Gastroesophageal sphincter (tissue), 4 donors: ENCODE measurements at regions not wholly inside any gene's neighbourhood (a gene's known extent, or its start where the extent isn't known, plus 50 kb on each side); places are given as distances from the start of the nearest gene placed in this dataset.

ENCODE experiments used
- ATAC-seq: fragments of 150-250 bp; one replicate; pipeline ENCODE4 v1.9.1; 2016; ENCODE audit warnings: mild to moderate bottlenecking, moderate library complexity
- H3K27ac ChIP-seq, 4 donors: fragments of 200-600 bp; sonication (generic) in 3 of 4; 1 replicate in 3 of 4; 2 replicates in 1 of 4; pipeline ENCODE4 v1.5.1; 2016 to 2019
- H3K27me3 ChIP-seq: fragments of 200-600 bp; sonication (generic); one replicate; pipeline ENCODE4 v1.5.1; 2019
- H3K36me3 ChIP-seq, 2 donors: fragments of 200-600 bp; sonication (generic); one replicate each; pipeline ENCODE4 v1.5.1; 2019; ENCODE audit warnings: control low read depth in 1 of 2
- H3K4me1 ChIP-seq, 3 donors: fragments of 200-600 bp; sonication (generic); 1 replicate in 2 of 3; 2 replicates in 1 of 3; pipeline ENCODE4 v1.5.1; 2016 to 2019; ENCODE audit warnings: control low read depth in 2 of 3
- H3K4me3 ChIP-seq, 2 donors: fragments of 200-600 bp; sonication (generic); one replicate each; pipeline ENCODE4 v1.5.1; 2019; ENCODE audit warnings: mild to moderate bottlenecking in 1 of 2, moderate library complexity in 1 of 2
- H3K9me3 ChIP-seq, 3 donors: fragments of 200-600 bp; sonication (generic); one replicate each; pipeline ENCODE4 v1.5.1; 2017 to 2019; ENCODE audit warnings: control low read depth in 2 of 3
- EP300 ChIP-seq: sonication (generic); formaldehyde crosslinking; IDR thresholded peaks from one replicate; pipeline ENCODE4 v1.6.1; 2017; ENCODE audit warnings: antibody characterized with exemption, mild to moderate bottlenecking
- POLR2A ChIP-seq, 2 donors: fragments of 450-650 bp; IDR thresholded peaks; one replicate each; pipeline ENCODE4 v1.6.1; 2017; ENCODE audit warnings: antibody characterized with exemption in 2 of 2, mild to moderate bottlenecking in 2 of 2, moderate library complexity in 1 of 2
- POLR2AphosphoS5 ChIP-seq: sonication (generic); formaldehyde crosslinking; IDR thresholded peaks from one replicate; pipeline ENCODE4 v1.6.1; 2017; ENCODE audit warnings: antibody characterized with exemption
- WGBS, 2 donors: methylation state at CpG; one replicate each; pipeline ENCODE4 v1.1.5; 2018; ENCODE audit warnings: low coverage in 1 of 2; 5-methylcytosine and 5-hydroxymethylcytosine counted together
- TF ChIP-seq, protein P1 (sequence below), 4 experiments: fragments of 200-600 bp in 2 of 4; fragments of 450-650 bp in 2 of 4; sonication (generic) in 1 of 4; IDR thresholded peaks; one replicate each; pipeline ENCODE4 v1.5.1; 2017 to 2019; ENCODE audit warnings: antibody characterized with exemption in 4 of 4, mild to moderate bottlenecking in 2 of 4, moderate library complexity in 2 of 4

GRCh38 chr5:39740404-39740803 is 315.6 kb upstream of the DAB2 start:
- no peak for ATAC-seq
- no peak overlapping the region for H3K27ac ChIP-seq
- WGBS, 2 donors: 92 to 97% methylated on average over 6 to 9 of the region's 15 CpGs
- TF ChIP-seq EP300 (no peak), POLR2A (IDR thresholded peaks at IDR 0.05) (no peak), POLR2AphosphoS5 (no peak)
- TF ChIP-seq, protein P1, sequence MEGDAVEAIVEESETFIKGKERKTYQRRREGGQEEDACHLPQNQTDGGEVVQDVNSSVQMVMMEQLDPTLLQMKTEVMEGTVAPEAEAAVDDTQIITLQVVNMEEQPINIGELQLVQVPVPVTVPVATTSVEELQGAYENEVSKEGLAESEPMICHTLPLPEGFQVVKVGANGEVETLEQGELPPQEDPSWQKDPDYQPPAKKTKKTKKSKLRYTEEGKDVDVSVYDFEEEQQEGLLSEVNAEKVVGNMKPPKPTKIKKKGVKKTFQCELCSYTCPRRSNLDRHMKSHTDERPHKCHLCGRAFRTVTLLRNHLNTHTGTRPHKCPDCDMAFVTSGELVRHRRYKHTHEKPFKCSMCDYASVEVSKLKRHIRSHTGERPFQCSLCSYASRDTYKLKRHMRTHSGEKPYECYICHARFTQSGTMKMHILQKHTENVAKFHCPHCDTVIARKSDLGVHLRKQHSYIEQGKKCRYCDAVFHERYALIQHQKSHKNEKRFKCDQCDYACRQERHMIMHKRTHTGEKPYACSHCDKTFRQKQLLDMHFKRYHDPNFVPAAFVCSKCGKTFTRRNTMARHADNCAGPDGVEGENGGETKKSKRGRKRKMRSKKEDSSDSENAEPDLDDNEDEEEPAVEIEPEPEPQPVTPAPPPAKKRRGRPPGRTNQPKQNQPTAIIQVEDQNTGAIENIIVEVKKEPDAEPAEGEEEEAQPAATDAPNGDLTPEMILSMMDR (IDR thresholded peaks at IDR 0.05): no peak
- no peaks in the 10 kb centered on the region for H3K36me3 ChIP-seq
- no peak overlapping the region for H3K4me3 ChIP-seq
- H3K4me1 ChIP-seq: no peaks in the 10 kb centered on the region
- no peaks in the 10 kb centered on the region for H3K27me3 ChIP-seq
- no peaks in the 10 kb centered on the region for H3K9me3 ChIP-seq

DNA sequence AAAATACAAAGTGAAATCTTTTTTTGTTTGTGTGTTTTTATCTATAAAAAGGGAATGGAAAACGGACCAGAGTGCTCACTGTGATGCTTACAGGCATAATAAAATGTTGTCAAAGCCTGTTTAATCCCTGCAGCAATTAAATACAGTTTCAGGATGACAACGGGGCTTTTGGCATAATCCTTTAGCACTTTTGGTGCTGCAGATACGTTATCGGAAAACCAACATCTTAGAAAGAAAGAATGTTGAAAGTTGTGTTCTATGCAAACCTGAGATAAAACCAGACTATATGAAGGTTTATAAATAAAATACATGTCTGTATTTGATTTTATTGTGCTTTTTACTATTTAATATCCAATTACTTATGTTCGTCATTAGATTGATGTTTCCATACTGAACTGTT is 307.4 kb upstream of the DAB2 start:
- Histone ChIP-seq H3K4me3 (no peak overlapping the region), H3K9me3 (no peaks in the 10 kb centered on the region), H3K36me3 (no peaks in the 10 kb centered on the region), H3K27ac (no peak overlapping the region), H3K4me1 (no peaks in the 10 kb centered on the region), H3K27me3 (no peaks in the 10 kb centered on the region)
- TF ChIP-seq EP300: no peak
- no peak for ATAC-seq
- WGBS, 2 donors: 82 to 93% methylated on average over 4 to 5 of the region's 5 CpGs

GRCh38 chr5:39730699-39731098 is 305.9 kb upstream of the DAB2 start:
- H3K4me1 ChIP-seq: no peaks in the 10 kb centered on the region
- H3K9me3 ChIP-seq: no peaks in the 10 kb centered on the region
- H3K27me3 ChIP-seq: no peaks in the 10 kb centered on the region
- no peak overlapping the region for H3K4me3 ChIP-seq
- 84 to 100% methylated on average over 1 of the region's 1 CpG for WGBS, 2 donors
- no peak for TF ChIP-seq EP300
- TF ChIP-seq, protein P1 (IDR thresholded peaks at IDR 0.05): no peak
- TF ChIP-seq POLR2AphosphoS5: no peak
- no peak for TF ChIP-seq POLR2A (IDR thresholded peaks at IDR 0.05)
- H3K36me3 ChIP-seq: no peaks in the 10 kb centered on the region
- no peak for ATAC-seq
- no peak overlapping the region for H3K27ac ChIP-seq

- 78% methylated on average over 1 of the region's 2 CpGs; no CpG with 5 or more reads in 1 of the 2 donors for WGBS, 2 donors
- Histone ChIP-seq H3K27ac (no peak overlapping the region), H3K36me3 (no peaks in the 10 kb centered on the region), H3K9me3 (no peaks in the 10 kb centered on the region), H3K4me1 (no peaks in the 10 kb centered on the region), H3K4me3 (no peak overlapping the region), H3K27me3 (no peaks in the 10 kb centered on the region)
- ATAC-seq: no peak
- TF ChIP-seq POLR2AphosphoS5 (no peak), POLR2A (IDR thresholded peaks at IDR 0.05) (no peak), EP300 (no peak)
- TF ChIP-seq, protein P1 (IDR thresholded peaks at IDR 0.05): no peak
These were observed 305.2 kb upstream of the DAB2 start for GRCh38 chr5:39730006-39730405.

GRCh38 chr5:39726467-39726866 is 301.7 kb upstream of the DAB2 start:
- Histone ChIP-seq H3K4me1 (no peaks in the 10 kb centered on the region), H3K4me3 (no peak overlapping the region), H3K36me3 (no peaks in the 10 kb centered on the region), H3K27me3 (no peaks in the 10 kb centered on the region), H3K9me3 (no peaks in the 10 kb centered on the region), H3K27ac (no peak overlapping the region)
- ATAC-seq: no peak
- no peak for TF ChIP-seq POLR2AphosphoS5
- TF ChIP-seq, protein P1 (IDR thresholded peaks at IDR 0.05): no peak
- TF ChIP-seq POLR2A (IDR thresholded peaks at IDR 0.05): no peak
- no peak for TF ChIP-seq EP300
- 91 to 100% methylated on average over 1 of the region's 1 CpG for WGBS, 2 donors
